BE2C (cell line): ENCODE measurements at regions not wholly inside any gene's neighbourhood (a gene's known extent, or its start where the extent isn't known, plus 50 kb on each side); places are given as distances from the start of the nearest gene placed in this dataset.
"Not testable (repeated sequence)": the region's sequence is repeated elsewhere in the genome, so short reads cannot be mapped to it uniquely, and the experiment has no call there.

Experiments
- DNase-seq: peaks from one replicate; pipeline ENCODE4 v3.0.0-alpha.2; 2020
- H3K27me3 ChIP-seq: fragments of 250-450 bp; sonication (Bioruptor Pico); 2 replicates; pipeline ENCODE4 v1.5.1; 2020; ENCODE audit warnings: mild to moderate bottlenecking
- H3K36me3 ChIP-seq: fragments of 250-450 bp; sonication (Bioruptor Pico); 2 replicates; pipeline ENCODE4 v1.5.1; 2020; ENCODE audit warnings: mild to moderate bottlenecking
- H3K4me1 ChIP-seq: fragments of 250-450 bp; sonication (Bioruptor Pico); 2 replicates; pipeline ENCODE4 v1.5.1; 2020
- H3K4me3 ChIP-seq: 2 replicates; pipeline ENCODE4 v1.5.1; 2011; ENCODE audit warnings: low read depth, low read length
- H3K9me3 ChIP-seq: fragments of 250-450 bp; sonication (Bioruptor Pico); 2 replicates; pipeline ENCODE4 v1.5.1; 2020
- TF ChIP-seq, protein P1 (sequence below): IDR thresholded peaks from 2 replicates; pipeline ENCODE4 v1.5.1; 2012; ENCODE audit warnings: mild to moderate bottlenecking, low read depth, low read length

DNA sequence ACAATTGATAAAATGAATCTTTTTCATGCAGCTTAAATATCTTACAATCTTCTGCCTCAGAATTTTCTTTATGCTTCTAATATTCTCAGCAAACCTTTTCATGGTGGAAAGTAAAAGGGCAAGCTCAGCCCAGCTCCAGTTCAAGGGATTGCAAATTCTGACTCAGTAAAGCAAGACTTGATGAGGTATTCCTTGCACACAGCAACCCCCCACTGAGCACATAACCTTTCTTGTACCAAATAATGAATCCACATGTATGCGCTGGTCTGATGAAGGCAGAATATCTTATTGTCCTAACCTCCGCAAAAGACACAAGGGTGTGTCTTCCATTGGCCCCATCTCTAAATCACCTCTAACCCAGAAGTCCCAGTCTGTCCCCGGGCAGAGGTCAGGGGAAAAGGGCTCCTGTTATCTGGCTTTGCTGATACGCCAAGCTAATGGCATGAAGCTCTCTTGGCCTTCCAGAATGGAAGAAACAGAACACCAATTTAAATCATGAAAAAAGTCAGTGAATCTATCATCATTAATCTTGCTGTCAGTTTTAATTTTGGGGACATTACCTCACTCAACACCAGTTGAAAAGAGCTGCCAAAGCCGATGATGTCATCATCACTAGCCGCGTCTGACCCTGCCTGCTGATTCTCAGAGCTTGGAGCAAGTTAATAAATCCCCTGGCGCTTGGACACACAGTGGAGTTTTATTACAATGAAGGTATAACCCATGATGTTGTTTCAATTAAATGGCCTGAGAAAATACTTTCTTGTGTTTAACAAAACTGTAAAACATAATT lies 592.5 kb upstream of the CLINT1 start:
- peak; percentile 82 for DNase-seq
- Histone ChIP-seq H3K9me3 (no peaks in the 10 kb centered on the region), H3K27me3 (no peaks in the 10 kb centered on the region), H3K4me1 (peaks cover 17% of the 10 kb centered on the region), H3K36me3 (no peaks in the 10 kb centered on the region), H3K4me3 (no peak overlapping the region)
- TF ChIP-seq, protein P1, sequence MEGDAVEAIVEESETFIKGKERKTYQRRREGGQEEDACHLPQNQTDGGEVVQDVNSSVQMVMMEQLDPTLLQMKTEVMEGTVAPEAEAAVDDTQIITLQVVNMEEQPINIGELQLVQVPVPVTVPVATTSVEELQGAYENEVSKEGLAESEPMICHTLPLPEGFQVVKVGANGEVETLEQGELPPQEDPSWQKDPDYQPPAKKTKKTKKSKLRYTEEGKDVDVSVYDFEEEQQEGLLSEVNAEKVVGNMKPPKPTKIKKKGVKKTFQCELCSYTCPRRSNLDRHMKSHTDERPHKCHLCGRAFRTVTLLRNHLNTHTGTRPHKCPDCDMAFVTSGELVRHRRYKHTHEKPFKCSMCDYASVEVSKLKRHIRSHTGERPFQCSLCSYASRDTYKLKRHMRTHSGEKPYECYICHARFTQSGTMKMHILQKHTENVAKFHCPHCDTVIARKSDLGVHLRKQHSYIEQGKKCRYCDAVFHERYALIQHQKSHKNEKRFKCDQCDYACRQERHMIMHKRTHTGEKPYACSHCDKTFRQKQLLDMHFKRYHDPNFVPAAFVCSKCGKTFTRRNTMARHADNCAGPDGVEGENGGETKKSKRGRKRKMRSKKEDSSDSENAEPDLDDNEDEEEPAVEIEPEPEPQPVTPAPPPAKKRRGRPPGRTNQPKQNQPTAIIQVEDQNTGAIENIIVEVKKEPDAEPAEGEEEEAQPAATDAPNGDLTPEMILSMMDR: no peak

DNA sequence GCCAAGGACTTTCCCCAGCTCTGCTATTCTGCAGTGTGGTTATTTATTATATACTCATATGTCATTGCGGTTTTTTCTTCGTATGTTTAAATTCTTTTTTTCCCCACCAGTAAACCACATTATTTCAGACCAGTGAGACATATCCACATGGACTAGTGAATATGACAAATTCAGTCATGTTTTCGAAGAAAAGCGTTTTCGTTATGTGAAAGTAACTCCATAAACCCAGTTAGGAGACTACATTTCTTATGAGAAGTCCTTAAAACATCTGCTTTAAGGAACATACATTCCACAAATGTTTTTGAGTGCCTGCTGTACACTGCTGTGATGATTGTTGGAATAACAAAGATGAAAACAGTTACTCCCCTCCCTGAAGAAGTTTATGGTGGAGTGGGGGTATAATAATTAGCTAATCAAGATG lies 591.8 kb upstream of the CLINT1 start:
- Histone ChIP-seq H3K27me3 (no peaks in the 10 kb centered on the region), H3K4me1 (peaks cover 15% of the 10 kb centered on the region), H3K36me3 (no peaks in the 10 kb centered on the region), H3K9me3 (no peaks in the 10 kb centered on the region), H3K4me3 (no peak overlapping the region)
- TF ChIP-seq, protein P1: no peak
- DNase-seq: no peak

DNA sequence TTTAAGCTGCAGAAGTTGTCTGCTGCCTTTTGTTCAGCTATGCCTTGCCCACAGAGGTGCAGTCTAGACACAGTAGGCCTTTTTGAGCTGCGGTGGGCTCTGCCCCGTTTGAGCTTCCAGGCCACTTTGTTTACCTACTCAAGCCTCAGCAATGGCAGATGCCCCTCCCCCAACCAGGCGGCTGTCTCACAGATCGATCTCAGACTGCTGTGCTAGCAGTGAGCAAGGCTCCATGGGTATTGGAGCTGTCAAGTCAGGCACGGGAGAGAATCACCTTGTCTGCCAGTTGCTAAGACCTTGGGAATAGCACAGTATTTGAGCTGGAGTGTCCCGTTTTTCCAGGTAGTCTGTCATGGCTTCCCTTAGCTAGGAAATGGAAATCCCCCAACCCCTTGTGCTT lies 587.8 kb upstream of the CLINT1 start:
- H3K27me3 ChIP-seq, H3K4me3 ChIP-seq, H3K4me1 ChIP-seq, H3K9me3 ChIP-seq, H3K36me3 ChIP-seq, DNase-seq: not testable (repeated sequence)

DNA sequence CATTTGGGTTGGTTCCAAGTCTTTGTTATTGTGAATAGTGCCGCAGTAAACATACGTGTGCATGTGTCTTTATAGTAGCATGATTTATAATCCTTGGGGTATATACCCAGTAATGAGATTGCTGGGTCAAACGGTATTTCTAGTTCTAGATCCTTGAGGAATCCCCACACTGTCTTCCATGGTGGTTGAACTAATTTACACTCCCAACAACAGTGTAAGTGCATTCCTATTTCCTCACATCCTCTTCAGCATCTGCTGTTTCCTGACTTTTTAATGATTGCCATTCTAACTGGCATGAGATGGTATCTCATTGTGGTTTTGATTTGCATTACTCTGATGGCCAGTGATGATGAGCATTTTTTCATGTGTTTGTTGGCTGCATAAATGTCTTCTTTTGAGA lies 580.3 kb upstream of the CLINT1 start:
- H3K9me3 ChIP-seq, H3K27me3 ChIP-seq, H3K36me3 ChIP-seq, H3K4me3 ChIP-seq, DNase-seq, H3K4me1 ChIP-seq: not testable (repeated sequence)

DNA sequence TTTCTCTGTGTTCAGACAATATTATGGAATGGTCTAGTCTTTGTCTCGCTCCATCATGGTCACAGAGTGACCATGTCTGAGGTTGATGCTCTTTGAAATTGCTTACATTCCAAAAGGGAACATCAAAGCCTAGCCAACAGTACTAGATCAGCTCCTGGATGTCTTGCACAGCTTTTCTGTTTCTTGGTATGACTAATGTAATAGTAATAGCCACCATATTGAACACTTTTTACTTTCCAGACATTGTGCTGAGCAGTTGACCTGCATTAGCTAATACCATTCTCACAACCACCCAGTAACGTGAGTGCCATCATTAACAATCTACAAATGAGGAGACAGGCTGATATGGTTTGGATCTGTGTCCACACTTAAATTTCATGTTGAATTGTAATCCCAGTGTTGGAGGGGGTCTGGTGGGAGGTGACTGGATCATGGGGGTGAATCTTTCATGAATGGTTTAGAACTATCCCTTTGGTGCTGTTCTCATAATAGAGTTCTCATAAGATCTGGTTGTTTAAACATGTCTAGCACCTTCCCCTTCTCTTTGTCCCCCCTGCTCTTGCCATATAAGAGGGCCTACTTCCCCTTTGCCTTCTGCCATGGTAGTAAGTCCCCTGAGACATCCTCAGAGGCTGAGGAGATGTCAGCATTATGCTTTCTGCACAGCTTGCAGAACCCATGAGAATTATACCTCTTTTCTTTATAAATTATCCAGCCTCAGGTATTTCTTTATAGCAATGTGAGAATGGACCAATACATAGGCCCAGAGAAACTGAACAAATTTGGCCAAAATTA lies 577.5 kb upstream of the CLINT1 start:
- DNase-seq: no peak
- TF ChIP-seq, protein P1: no peak
- Histone ChIP-seq H3K36me3 (no peaks in the 10 kb centered on the region), H3K9me3 (no peaks in the 10 kb centered on the region), H3K4me1 (no peaks in the 10 kb centered on the region), H3K4me3 (no peak overlapping the region), H3K27me3 (no peaks in the 10 kb centered on the region)

GRCh38 chr5:158435161-158435616 lies 576.2 kb upstream of the CLINT1 start:
- Histone ChIP-seq H3K4me1 (no peaks in the 10 kb centered on the region), H3K9me3 (no peaks in the 10 kb centered on the region), H3K36me3 (no peaks in the 10 kb centered on the region), H3K27me3 (no peaks in the 10 kb centered on the region), H3K4me3 (no peak overlapping the region)
- DNase-seq: no peak
- TF ChIP-seq, protein P1: no peak

DNA sequence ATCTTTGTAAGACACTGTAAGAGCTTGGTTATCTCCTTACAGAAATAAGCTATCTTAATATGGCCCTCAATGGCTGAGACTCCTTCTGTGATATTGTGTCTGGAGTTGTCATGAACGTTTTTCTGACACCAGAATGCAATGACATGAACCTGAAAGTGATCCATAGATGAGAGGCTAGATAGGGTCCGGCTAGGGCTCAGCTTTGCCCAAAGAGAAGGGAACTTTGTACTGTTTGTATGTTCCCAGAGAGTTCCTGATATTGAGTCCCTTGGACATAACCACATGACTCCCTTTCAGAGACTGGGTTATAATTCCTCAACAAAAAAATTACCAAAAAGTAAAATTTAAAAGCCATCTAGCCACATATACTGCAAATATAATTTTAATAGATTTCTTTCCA lies 575.8 kb upstream of the CLINT1 start:
- Histone ChIP-seq H3K36me3 (no peaks in the 10 kb centered on the region), H3K27me3 (no peaks in the 10 kb centered on the region), H3K4me3 (no peak overlapping the region), H3K9me3 (no peaks in the 10 kb centered on the region), H3K4me1 (no peaks in the 10 kb centered on the region)
- DNase-seq: no peak
- TF ChIP-seq, protein P1: no peak
